ENCODE measurements at regions not wholly inside any gene's neighbourhood (a gene's known extent, or its start where the extent isn't known, plus 50 kb on each side); places are given as distances from the start of the nearest gene placed in this dataset.

DNA sequence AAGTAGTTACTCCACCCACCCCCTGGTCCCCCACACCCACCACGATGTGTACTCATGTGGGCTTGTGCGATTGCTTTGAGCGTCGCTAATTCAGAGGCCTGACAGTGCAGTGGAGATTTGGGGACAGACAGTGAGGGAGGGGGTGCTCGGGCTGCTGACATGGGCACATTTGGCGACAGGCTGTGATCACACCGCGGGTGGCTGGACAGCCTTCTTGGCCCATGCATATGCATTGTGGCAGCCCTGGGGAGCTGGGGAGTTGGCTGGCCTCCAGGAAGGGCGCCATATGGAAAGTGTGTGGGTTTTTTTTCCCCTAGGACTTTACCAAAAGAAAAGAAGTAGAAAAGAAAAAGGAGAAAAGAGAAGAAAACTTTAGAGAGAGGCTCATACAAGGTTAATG lies 275.5 kb upstream of the N4BP1 start:
- no peak for DNase-seq

- no peak for DNase-seq
Measured at GRCh38 chr16:48881272-48881671, 271.3 kb upstream of the N4BP1 start.

- no peak for DNase-seq
Measured at GRCh38 chr16:48879223-48880122, 269.5 kb upstream of the N4BP1 start.

DNA sequence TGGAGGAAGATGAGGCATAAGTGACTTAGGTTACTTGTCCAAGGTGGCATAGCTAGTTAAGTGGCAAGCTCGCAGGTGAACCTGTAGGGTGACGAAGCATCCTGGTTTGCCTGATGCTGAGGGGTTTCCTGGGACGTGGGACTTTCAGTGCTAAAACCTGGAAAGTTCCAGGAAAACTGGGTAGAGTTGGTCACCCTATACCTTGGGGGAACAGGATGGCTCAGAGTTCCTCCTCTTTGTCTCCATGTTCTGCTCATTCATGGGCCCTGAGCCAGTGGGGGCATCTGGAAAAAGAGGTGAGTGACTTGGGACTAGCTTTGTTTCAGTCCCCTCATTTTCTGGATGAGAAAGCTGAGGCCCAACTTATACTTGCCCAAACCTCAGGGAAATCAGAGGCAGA lies 268.0 kb upstream of the N4BP1 start:
- DNase-seq, result no peak

DNA sequence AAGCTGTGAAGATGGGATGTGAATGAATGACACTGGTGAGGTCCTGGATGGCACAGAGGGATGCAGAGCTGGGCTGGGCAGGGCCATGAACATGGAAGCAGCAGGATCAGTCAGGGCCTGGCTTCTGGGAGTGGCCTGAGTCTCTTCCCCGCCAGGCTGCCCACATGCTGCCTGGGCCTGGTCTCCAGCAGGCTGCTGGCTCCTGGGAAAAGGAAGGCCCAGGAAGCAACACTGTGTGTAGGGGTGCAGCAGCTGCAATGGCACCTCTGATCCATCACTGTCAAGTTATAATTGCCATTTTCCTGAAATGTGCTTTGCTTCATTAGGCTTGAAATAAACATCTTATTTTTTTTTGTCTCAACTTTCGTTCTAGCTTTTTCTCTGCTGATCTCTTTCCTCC lies 260.2 kb upstream of the N4BP1 start:
- no peak for DNase-seq

- DNase-seq, result no peak
Measured at GRCh38 chr16:48865520-48865919, 255.5 kb upstream of the N4BP1 start.

DNA sequence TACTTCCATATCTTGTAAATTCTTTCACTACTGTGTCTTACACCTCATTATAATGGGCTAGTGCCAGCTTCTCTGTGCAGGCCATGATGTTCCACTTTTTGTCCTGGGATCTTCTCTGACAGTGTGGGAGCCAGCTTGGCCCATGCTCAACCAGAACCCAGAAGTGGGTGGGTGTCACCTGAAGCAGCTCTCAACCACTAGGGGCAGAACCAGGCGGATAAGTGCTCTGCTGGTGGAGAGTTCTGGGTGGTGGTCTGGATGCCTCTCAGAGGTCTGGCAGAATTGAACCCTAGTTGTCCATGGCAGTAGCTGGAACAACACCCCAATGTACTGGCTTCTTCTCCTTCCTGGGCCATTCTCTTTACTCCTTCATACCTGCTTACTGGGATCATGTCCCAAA lies 254.1 kb upstream of the N4BP1 start:
- DNase-seq, result no peak

GRCh38 chr16:48862087-48862532 lies 252.1 kb upstream of the N4BP1 start:
- no peak for DNase-seq

GRCh38 chr16:48860341-48860740 lies 250.4 kb upstream of the N4BP1 start:
- DNase-seq, result no peak

DNA sequence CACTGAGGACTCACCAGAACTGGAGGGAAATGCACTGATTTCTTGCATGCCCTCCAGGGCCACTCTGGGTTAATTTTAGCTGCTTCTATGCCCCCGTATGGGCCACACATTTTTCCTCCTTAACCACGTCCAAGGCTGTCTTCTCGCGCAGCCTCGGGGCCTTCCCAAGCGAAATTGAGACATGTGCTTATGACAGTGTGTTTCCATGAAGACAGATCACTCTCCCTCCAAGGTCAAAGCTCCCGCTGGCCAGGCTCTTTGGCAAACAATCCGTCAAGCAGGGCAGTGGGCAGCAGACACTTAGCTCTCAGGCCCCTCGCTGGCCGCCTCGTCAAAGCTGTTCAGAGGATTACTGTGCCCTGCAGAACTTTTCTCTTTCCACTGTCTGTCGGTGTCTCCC lies 243.0 kb upstream of the N4BP1 start:
- no peak for DNase-seq

GRCh38 chr16:48852458-48852857 lies 242.5 kb upstream of the N4BP1 start:
- no peak for DNase-seq

GRCh38 chr16:48850097-48850770 lies 240.3 kb upstream of the N4BP1 start:
- no peak for DNase-seq

DNA sequence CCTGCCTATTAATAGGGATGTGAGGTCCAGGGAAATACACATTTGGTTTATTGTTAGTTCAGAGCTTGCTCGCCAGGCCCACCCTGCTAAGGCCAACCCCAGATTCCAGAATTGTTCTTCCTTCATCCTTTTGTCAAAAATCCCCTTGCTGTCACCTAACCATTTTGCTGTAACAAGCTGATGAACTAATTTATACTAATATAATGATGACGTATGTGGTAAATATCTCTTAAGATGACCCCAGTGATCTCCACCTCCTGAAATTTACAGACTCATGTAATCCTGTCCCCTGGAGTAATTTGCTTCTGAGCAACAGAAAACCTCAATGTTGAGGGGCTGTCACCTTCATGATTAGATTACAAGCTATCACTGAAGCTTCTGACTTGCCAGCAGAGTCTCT lies 236.3 kb upstream of the N4BP1 start:
- DNase-seq, result no peak

GRCh38 chr16:48845261-48845660 lies 235.3 kb upstream of the N4BP1 start:
- no peak for DNase-seq

GRCh38 chr16:48838349-48838748 lies 228.4 kb upstream of the N4BP1 start:
- no peak for DNase-seq

GRCh38 chr16:48836636-48837035 lies 226.7 kb upstream of the N4BP1 start:
- no peak for DNase-seq

DNA sequence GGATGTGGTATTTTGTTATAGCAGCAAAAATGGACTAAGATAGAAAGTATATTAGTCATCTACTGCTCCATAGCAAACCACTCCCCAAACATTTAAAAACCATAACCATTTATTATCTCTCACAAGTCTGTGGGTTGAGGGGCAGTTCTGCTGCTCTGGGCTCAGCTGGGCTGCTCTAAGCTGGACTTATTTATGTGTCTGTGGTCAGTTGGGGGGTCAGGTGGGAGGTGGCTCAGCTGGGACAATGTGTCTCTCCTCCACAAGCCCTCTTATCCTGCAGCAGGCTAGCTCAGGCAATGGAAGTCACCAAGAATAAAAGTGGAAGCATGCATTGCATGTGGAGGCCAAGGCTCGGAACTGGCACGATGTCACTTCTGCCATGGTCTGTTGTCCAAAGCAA lies 226.1 kb upstream of the N4BP1 start:
- no peak for DNase-seq

DNA sequence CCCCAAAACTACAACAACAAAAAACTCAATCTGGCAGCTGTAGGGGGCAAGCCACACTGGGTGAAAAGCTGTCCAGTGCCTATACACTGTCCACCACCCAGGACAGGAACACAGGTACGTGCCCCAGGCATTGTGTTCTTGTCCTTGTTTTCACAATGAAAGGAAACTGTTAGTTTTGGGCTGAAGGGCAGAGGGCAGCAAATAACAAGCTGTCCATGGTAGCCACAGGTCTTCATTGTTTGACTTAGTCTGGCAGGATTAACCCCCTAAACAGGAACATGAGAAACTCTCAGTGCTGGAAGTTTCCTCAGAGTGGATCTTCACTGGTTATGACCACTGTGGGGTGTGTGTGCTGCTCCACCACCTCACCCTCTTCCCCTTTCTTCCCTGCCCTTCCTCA lies 224.6 kb upstream of the N4BP1 start:
- no peak for DNase-seq

GRCh38 chr16:48833461-48833860 lies 223.5 kb upstream of the N4BP1 start:
- no peak for DNase-seq

GRCh38 chr16:48831076-48831722 lies 221.2 kb upstream of the N4BP1 start:
- no peak for DNase-seq

- DNase-seq, result no peak
Measured at GRCh38 chr16:48829336-48830310, 219.6 kb upstream of the N4BP1 start.

GRCh38 chr16:48824271-48824670 lies 214.3 kb upstream of the N4BP1 start:
- DNase-seq, result no peak

DNA sequence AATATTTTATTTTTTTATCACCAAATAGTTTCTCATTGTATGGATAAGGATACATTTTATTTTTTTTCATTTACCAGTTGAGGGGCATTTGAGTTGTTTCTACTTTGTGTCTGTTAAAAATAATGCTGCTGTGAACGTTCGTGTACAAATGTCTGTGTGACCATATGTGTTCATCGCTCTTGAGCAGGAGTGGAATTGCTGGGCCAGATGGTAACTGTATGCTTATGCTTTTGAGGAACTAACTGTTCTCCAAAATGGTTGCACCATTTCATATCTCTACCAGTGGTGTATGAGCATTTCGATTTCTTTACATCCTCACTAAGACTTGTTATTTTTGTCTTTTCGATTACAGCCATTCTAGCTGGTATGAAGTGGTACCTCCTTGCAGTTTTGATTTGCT lies 212.5 kb upstream of the N4BP1 start:
- no peak for DNase-seq

Data from SW 1271 (cell line).